Dendritic cell treated with granulocyte-macrophage colony-stimulating factor and Interleukin-4, amounts not matched to agents 40 ng/mL and 50 ng/mL, for 4 days (primary cell): ENCODE measurements at regions not wholly inside any gene's neighbourhood (a gene's known extent, or its start where the extent isn't known, plus 50 kb on each side); places are given as distances from the start of the nearest gene placed in this dataset.

ENCODE experiments used
- H3K27ac Mint-ChIP-seq: one replicate; pipeline ENCODE4 v1.8.0; 2022; ENCODE audit warnings: mild to moderate bottlenecking, mixed read lengths
- H3K27me3 Mint-ChIP-seq: one replicate; pipeline ENCODE4 v1.8.0; 2022; ENCODE audit warnings: mild to moderate bottlenecking, mixed read lengths
- H3K36me3 Mint-ChIP-seq: one replicate; pipeline ENCODE4 v1.8.0; 2022; ENCODE audit warnings: low read depth, mixed read lengths
- H3K4me1 Mint-ChIP-seq: one replicate; pipeline ENCODE4 v1.8.0; 2022; ENCODE audit warnings: low read depth, mixed read lengths
- H3K4me3 Mint-ChIP-seq: one replicate; pipeline ENCODE4 v1.8.0; 2022; ENCODE audit warnings: mild to moderate bottlenecking, moderate library complexity, mixed read lengths
- H3K9me3 Mint-ChIP-seq: one replicate; pipeline ENCODE4 v1.8.0; 2022; ENCODE audit warnings: mixed read lengths
- intact Hi-C: fragments of 100-400 bp; cut with micrococcal nuclease; formaldehyde crosslinking; loops from one replicate; pipeline ENCODE4 v1.15.0; 2022

DNA sequence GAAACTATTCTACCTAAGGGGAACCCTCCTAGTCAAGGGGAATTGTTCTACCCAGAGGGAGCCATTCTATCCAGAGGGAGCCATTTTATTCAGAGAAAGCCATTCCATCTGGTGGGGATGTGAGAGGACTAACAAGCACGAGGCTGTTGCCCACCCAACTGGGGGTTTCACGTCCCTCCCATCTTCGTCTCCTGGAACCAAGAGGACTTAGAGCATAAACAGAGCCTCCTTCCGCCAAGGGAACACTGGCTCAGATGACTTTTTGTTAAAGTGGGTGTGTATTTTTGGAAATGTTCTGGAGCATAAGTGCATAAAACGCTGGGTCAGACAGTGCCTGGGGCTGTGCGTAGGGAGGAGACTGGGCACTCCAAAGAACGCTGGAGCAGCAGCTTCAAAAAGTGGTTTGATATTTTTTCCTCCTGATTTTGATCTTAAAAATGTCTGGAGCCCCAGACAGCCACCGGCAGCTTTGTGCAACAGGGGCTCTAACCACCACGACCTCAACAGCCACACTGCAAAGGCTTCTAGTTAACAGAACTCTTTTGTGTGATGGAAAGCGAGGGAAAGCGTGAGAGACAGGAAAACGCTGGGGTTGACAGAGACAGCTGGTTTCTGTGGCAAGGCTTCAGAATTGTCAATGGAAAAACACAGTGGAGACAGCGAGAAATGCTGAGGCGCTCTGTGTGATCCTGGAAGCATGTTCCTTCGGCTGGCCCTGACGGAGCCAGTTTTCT lies 363.6 kb upstream of the CAMK1G start:
- H3K27ac Mint-ChIP-seq, result no peak overlapping the region
- intact Hi-C loops, result no loop called here
- H3K9me3 Mint-ChIP-seq, result no peaks in the 10 kb centered on the region
- H3K4me3 Mint-ChIP-seq, result no peak overlapping the region
- H3K27me3 Mint-ChIP-seq, result no peaks in the 10 kb centered on the region
- H3K36me3 Mint-ChIP-seq, result no peaks in the 10 kb centered on the region
- H3K4me1 Mint-ChIP-seq, result peaks cover 5% of the 10 kb centered on the region

DNA sequence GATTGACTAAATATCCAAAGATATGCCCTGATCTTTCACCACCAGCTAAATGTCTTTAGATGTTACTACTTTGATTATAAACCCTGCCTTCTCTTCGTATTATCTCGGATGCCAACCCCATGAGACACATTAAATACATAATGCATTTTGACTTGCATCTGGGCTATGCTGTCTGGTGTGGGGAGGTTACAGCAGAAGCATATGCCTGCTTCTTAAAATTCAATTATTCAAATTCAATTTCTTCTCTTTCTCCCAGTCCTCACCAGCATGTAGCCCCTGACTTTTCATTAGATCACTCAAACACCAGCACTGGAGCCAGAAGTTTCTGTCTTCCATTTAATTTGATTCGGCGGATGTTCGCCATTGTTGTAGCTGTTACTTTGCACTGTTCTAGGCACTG lies 360.7 kb upstream of the CAMK1G start:
- intact Hi-C loops, result no loop called here

DNA sequence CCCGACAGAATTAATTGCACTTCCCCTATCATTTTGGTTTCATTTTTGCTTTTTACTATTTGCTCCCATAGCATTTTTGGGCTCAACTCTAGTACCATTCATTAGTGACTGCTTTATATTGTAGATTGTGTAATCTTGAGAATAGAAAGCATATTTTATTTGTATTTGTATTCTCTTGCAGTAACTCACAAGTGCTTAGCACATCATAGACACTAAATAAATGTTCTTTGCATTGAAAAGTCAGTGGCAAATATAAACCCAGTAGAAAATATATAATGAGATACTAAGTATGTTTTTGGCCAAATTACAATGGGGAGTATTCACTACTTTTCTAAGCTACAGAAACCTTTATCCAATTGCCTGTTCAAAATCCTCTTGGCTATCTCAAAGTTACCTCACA lies 359.7 kb upstream of the CAMK1G start:
- H3K27me3 Mint-ChIP-seq, result peaks cover 1% of the 10 kb centered on the region
- intact Hi-C loops, result no loop called here
- peaks cover 5% of the 10 kb centered on the region for H3K4me1 Mint-ChIP-seq
- H3K27ac Mint-ChIP-seq, result no peak overlapping the region
- no peaks in the 10 kb centered on the region for H3K9me3 Mint-ChIP-seq
- H3K36me3 Mint-ChIP-seq, result no peaks in the 10 kb centered on the region
- H3K4me3 Mint-ChIP-seq, result no peak overlapping the region

More for the DNA sequence above, 360.7 kb upstream of the CAMK1G start:
- Mint-ChIP-seq H3K4me3 (no peak overlapping the region), H3K9me3 (no peaks in the 10 kb centered on the region), H3K36me3 (no peaks in the 10 kb centered on the region), H3K4me1 (peaks cover 5% of the 10 kb centered on the region), H3K27me3 (no peaks in the 10 kb centered on the region), H3K27ac (no peak overlapping the region)

DNA sequence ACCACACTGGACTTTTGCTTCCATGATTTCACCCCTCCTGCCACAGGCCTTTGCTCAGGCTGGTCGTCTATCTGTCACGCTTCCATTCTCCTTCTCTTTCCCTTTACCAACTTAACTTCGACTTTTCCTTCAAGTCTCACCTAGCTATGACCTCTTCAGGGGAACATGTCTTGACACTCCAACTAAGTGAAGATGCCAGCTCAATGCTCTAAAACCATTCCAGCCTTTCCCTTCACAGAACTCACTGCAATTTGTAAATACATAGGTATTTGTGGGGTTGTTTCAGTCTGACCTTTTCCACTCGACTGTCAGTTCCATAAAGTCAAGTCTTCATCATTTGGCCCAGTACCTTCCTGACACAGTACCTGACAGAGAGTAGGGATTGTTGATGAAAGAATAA lies 358.6 kb upstream of the CAMK1G start:
- no peaks in the 10 kb centered on the region for H3K36me3 Mint-ChIP-seq
- H3K4me3 Mint-ChIP-seq, result no peak overlapping the region

DNA sequence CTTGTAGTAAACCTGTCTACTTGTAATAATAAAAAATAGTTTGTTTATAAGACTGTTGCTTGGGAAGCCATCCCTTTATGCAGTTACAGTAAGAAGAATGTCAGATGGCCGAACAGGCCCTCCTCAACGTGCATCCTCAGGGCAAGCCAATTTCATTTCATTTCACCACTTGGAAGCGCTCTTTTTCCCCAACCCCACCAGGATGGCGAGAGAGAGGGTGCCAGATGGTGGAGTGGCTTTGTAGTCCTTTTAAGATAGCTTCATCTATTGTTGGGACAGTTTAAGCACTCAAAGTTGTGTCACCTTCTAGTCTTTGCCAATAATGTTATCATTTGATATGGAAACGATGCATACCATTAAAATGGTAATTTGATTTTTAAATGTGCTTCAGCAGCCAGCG lies 356.3 kb upstream of the CAMK1G start:
- Mint-ChIP-seq H3K27me3 (peaks cover 15% of the 10 kb centered on the region), H3K4me1 (peaks cover 5% of the 10 kb centered on the region), H3K9me3 (no peaks in the 10 kb centered on the region), H3K4me3 (no peak overlapping the region), H3K27ac (no peak overlapping the region), H3K36me3 (no peaks in the 10 kb centered on the region)
- intact Hi-C loops, result no loop called here

More for the DNA sequence above, 358.6 kb upstream of the CAMK1G start:
- Mint-ChIP-seq H3K27me3 (peaks cover 2% of the 10 kb centered on the region), H3K27ac (no peak overlapping the region), H3K4me1 (peaks cover 5% of the 10 kb centered on the region), H3K9me3 (no peaks in the 10 kb centered on the region)
- intact Hi-C loops, result no loop called here

DNA sequence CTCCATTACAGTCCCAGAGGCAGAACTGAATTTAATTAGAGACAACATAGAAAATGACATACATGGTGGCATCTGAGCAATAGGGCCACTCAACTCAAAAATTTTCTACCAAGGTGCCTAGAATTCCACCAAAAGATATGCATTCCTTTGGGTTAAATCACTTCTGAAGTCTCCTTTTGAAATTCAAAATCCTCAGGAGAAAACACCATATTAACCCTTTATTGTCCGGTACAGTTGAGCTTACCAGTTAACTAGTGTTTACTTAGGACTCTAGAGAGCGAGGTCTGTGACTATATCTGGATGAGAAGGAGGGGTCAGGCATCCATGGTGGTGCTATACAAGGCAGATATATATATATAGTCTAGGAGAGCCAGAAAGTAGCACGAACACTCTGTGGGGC lies 355.6 kb upstream of the CAMK1G start:
- Mint-ChIP-seq H3K9me3 (no peaks in the 10 kb centered on the region), H3K36me3 (no peaks in the 10 kb centered on the region)
- intact Hi-C loops, result no loop called here

DNA sequence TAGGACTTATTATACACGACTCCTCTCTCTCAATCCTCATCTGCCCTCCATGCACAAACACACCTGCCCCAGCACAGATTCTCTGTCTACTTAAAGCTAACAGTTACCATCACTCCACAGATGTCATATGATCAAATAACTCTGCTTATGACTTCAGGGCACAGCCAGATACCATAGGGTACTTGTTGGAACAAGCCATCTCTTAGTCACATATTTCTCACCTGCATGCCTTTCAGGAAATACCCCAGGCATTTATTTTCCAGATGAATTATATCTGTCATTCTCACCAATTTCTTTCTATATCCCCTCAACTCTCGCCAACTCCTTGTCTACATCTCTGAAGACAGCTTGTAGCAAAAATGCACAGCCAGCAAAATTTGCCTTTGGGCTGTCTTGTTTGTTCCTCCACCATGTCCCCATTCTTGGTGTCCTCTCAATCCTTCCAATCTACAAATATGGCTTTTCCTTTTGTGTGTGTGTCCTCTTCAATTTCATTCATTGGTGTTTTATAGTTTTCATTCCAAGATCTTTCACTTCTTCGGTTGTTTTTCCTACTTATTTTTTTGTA lies 353.9 kb upstream of the CAMK1G start:
- Mint-ChIP-seq H3K36me3 (no peaks in the 10 kb centered on the region), H3K4me1 (no peaks in the 10 kb centered on the region), H3K27ac (no peak overlapping the region), H3K9me3 (no peaks in the 10 kb centered on the region), H3K27me3 (peaks cover 18% of the 10 kb centered on the region), H3K4me3 (no peak overlapping the region)
- intact Hi-C loops, result no loop called here

More for the DNA sequence above, 355.6 kb upstream of the CAMK1G start:
- Mint-ChIP-seq H3K4me1 (peaks cover 5% of the 10 kb centered on the region), H3K27me3 (peaks cover 18% of the 10 kb centered on the region), H3K27ac (no peak overlapping the region), H3K4me3 (no peak overlapping the region)

DNA sequence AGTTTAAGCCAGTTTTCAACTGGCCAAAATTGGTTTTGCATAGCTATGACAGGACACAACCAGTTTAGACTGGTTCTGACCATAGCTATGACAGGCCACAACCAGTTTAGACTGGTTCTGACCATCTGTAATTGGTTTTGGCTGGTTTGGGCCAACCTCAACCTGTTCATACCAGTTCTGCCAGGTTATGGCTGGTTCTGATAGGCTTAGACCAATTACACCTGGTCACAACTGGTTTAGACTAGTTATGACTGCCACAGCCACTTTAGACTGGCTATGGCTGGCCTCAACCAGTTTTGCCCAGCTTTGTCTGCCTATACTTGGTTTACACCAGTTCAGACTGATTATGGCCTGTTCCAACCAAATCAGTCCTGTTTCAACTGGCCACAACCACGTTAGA lies 353.2 kb upstream of the CAMK1G start:
- intact Hi-C loops, result no loop called here
- Mint-ChIP-seq H3K27me3 (peaks cover 18% of the 10 kb centered on the region), H3K9me3 (no peaks in the 10 kb centered on the region), H3K4me3 (no peak overlapping the region), H3K27ac (no peak overlapping the region), H3K4me1 (no peaks in the 10 kb centered on the region), H3K36me3 (no peaks in the 10 kb centered on the region)

DNA sequence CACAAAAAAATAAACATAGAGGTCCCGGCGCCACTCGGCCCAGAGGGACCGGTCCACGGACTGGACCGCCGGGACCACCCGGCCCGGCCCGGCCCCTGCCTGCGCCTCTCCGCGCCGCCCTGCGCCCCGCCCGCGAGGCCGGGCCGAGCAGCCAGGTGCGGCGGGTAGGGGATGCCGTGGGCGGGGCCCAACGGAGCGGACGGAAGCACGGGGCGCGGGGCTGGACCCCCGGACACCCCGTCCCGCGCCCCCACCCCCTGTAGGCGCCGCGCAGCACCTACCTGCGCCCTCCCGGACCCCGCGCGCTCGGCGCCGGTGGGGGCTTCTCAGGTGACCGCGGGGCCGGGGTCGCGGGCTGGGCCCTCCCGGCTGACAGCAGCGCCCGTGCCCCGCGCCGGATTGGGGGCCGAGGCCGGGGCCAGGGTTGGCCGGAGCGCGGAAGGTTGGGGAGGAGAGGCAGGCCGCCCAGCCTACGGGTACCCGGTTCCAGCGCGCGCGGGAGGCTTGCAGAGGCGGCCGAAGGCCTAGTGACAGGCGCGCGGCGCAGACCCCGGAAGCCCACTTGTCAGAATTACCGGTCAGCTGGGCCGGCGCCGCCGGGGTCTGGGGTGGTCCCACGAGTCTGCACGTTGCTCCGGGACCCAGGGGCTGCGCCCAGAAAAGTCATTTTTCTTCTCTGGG lies 351.9 kb upstream of the CAMK1G start:
- intact Hi-C loops, result no loop called here
- Mint-ChIP-seq H3K4me3 (no peak overlapping the region), H3K36me3 (no peaks in the 10 kb centered on the region), H3K4me1 (no peaks in the 10 kb centered on the region), H3K27ac (no peak overlapping the region), H3K9me3 (no peaks in the 10 kb centered on the region), H3K27me3 (peaks cover 18% of the 10 kb centered on the region)

DNA sequence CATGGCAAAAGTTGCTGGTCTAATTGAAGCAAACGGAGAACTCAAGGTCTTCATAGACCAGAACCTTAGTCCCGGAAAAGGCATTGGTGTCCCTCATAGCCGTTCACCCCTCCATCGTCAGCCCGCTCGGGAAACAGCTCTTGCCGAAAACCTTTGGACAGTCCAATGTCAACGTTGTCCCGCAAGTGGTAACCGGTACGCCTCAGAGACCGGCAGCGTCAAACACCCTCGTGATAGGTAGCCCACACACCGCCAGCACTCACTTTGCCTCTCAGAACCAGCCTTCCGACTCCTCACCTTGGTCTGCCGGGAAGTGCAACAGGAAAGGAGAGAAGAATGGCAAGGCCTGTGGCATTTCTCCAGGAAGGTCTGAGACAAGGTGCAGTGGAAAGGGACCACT lies 351.3 kb upstream of the CAMK1G start:
- Mint-ChIP-seq H3K27me3 (peaks cover 18% of the 10 kb centered on the region), H3K4me1 (no peaks in the 10 kb centered on the region), H3K9me3 (no peaks in the 10 kb centered on the region), H3K27ac (no peak overlapping the region), H3K36me3 (no peaks in the 10 kb centered on the region), H3K4me3 (no peak overlapping the region)
- intact Hi-C loops, result no loop called here

DNA sequence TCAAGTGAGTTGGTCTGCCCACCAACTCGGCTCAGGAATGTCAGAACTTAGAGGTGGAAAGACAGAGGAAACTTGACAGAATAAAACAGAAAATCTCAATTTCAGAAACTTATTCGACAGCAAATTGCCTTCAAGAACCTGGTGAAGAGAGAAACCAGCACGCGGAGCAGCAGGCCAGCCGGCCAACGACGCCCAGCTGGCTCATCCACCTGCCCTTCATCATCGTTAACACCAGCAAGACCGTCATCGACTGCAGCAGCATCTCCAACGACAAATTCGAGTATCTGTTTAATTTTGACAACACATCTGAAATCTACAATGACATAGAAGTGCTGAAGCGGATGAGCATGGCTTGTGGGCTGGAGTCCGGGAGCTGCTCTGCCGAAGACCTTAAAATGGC lies 350.8 kb upstream of the CAMK1G start:
- H3K4me1 Mint-ChIP-seq, result no peaks in the 10 kb centered on the region
- no peak overlapping the region for H3K27ac Mint-ChIP-seq
- no peaks in the 10 kb centered on the region for H3K36me3 Mint-ChIP-seq
- H3K4me3 Mint-ChIP-seq, result no peak overlapping the region
- H3K27me3 Mint-ChIP-seq, result peaks cover 19% of the 10 kb centered on the region
- no peaks in the 10 kb centered on the region for H3K9me3 Mint-ChIP-seq
- intact Hi-C loops, result no loop called here

DNA sequence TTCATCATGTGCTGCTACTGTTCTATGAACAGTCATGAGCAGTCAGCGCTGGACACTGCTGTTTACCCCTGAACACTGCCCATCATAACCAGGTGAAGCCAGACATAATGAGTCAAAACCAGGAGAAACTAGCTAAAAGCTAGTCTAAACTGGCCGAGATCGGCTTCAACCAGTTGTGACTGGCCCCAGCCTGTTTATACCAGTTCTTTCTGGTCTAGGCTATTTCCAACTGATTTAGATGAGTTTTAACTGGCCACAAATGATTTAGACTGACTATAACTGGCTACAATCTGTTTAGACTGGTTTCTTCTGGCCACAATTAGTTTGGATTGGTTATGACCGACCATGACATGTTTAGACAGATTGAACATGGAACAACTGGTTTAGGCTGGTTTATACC lies 348.3 kb upstream of the CAMK1G start:
- intact Hi-C loops, result no loop called here
- Mint-ChIP-seq H3K4me3 (no peak overlapping the region), H3K9me3 (no peaks in the 10 kb centered on the region), H3K27me3 (peaks cover 20% of the 10 kb centered on the region), H3K4me1 (no peaks in the 10 kb centered on the region), H3K36me3 (no peaks in the 10 kb centered on the region), H3K27ac (no peak overlapping the region)

DNA sequence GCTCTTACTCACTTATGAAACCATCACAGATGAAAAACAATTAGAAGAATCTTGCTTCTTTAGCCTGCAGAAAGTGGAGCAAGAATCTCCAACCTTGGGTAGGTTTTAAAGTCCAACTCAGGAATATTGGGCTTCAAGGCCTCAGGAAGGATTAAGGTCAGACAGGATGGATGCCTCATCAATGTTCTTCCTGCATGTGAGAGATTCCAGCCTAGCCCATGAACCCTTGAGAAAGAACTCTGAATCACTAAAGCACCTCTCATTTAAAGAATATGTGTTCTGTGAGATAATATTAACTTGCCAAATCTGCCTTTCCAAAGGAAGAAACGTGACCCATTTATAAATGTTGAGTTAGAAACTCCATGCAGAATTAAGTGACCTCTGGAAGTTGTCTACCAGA lies 345.2 kb upstream of the CAMK1G start:
- intact Hi-C loops, result no loop called here
- H3K4me1 Mint-ChIP-seq, result no peaks in the 10 kb centered on the region

DNA sequence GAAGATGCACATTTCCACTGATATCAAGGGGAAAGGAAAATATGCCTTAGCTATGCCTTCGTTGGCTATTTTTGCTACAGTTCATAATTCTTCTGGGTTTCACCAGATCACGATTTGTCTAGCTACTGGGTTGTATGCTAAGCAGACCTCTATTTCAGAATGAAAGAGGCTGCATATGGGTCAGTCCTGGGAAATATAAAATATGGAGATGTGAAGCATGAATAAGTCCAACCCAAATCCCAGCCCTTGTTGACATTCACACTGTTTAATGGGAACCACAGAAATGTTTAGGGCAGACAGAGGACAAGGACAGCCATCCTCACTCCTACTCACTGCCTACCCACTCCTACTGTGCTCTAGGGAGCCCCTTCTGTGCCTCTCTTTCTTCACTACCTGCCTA lies 343.2 kb upstream of the CAMK1G start:
- H3K27me3 Mint-ChIP-seq, result peaks cover 4% of the 10 kb centered on the region

More for the DNA sequence above, 345.2 kb upstream of the CAMK1G start:
- no peaks in the 10 kb centered on the region for H3K36me3 Mint-ChIP-seq
- peaks cover 4% of the 10 kb centered on the region for H3K27me3 Mint-ChIP-seq
- H3K27ac Mint-ChIP-seq, result no peak overlapping the region
- H3K9me3 Mint-ChIP-seq, result no peaks in the 10 kb centered on the region
- H3K4me3 Mint-ChIP-seq, result no peak overlapping the region

More for the DNA sequence above, 343.2 kb upstream of the CAMK1G start:
- H3K36me3 Mint-ChIP-seq, result no peaks in the 10 kb centered on the region
- intact Hi-C loops, result no loop called here
- no peak overlapping the region for H3K4me3 Mint-ChIP-seq
- no peaks in the 10 kb centered on the region for H3K4me1 Mint-ChIP-seq
- no peak overlapping the region for H3K27ac Mint-ChIP-seq
- no peaks in the 10 kb centered on the region for H3K9me3 Mint-ChIP-seq
